Mesothelial cell of epicardium (in vitro differentiated cells): ENCODE measurements at regions not wholly inside any gene's neighbourhood (a gene's known extent, or its start where the extent isn't known, plus 50 kb on each side); places are given as distances from the start of the nearest gene placed in this dataset.
"Not testable (repeated sequence)": the region's sequence is repeated elsewhere in the genome, so short reads cannot be mapped to it uniquely, and the experiment has no call there.

Experiments
- DNase-seq, 2 experiments: peaks; one replicate each; pipeline ENCODE4 v3.0.0; 2021; ENCODE audit warnings: low spot score in 2 of 2; ENCODE audit not compliant: unreplicated experiment in 2 of 2
- H3K27ac Mint-ChIP-seq: 2 replicates; pipeline ENCODE4 v1.8.0; 2021; ENCODE audit warnings: mixed read lengths
- H3K27me3 Mint-ChIP-seq: 2 replicates; pipeline ENCODE4 v1.8.0; 2021; ENCODE audit warnings: low read depth, mixed read lengths
- H3K36me3 Mint-ChIP-seq: 2 replicates; pipeline ENCODE4 v1.8.0; 2021; ENCODE audit warnings: mixed read lengths
- H3K4me1 Mint-ChIP-seq: 2 replicates; pipeline ENCODE4 v1.8.0; 2021; ENCODE audit warnings: mixed read lengths
- H3K4me3 Mint-ChIP-seq: 2 replicates; pipeline ENCODE4 v1.8.0; 2021; ENCODE audit warnings: mild to moderate bottlenecking, moderate library complexity, mixed read lengths
- H3K9me3 Mint-ChIP-seq: 2 replicates; pipeline ENCODE4 v1.8.0; 2021; ENCODE audit warnings: mixed read lengths
- CTCF ChIP-seq: fragments of 200-600 bp; sonication (generic); IDR thresholded peaks from one replicate; pipeline ENCODE4 v1.5.0; 2021; ENCODE audit warnings: antibody characterized with exemption; ENCODE audit not compliant: unreplicated experiment

- Mint-ChIP-seq H3K27me3 (no peaks in the 10 kb centered on the region), H3K27ac (no peak overlapping the region), H3K36me3 (no peaks in the 10 kb centered on the region), H3K4me1 (no peaks in the 10 kb centered on the region), H3K9me3 (peaks cover 19% of the 10 kb centered on the region), H3K4me3 (no peak overlapping the region)
- DNase-seq, result no peak
- no peak for TF ChIP-seq CTCF
Measured at GRCh38 chr7:4486907-4487306, 195.2 kb upstream of the FOXK1 start.

GRCh38 chr7:4496911-4497310, 185.2 kb upstream of the FOXK1 start:
- not testable (repeated sequence) for H3K4me3 Mint-ChIP-seq, H3K4me1 Mint-ChIP-seq
- peaks cover 51% of the 10 kb centered on the region for H3K9me3 Mint-ChIP-seq

GRCh38 chr7:4500812-4501211, 181.3 kb upstream of the FOXK1 start:
- no peak for DNase-seq
- no peak for TF ChIP-seq CTCF

More at GRCh38 chr7:4496911-4497310, 185.2 kb upstream of the FOXK1 start:
- DNase-seq, H3K27ac Mint-ChIP-seq, H3K27me3 Mint-ChIP-seq, H3K36me3 Mint-ChIP-seq: not testable (repeated sequence)

GRCh38 chr7:4507886-4508285, 174.2 kb upstream of the FOXK1 start:
- H3K9me3 Mint-ChIP-seq, result peaks cover 41% of the 10 kb centered on the region
- H3K4me1 Mint-ChIP-seq, H3K27ac Mint-ChIP-seq, H3K36me3 Mint-ChIP-seq, H3K4me3 Mint-ChIP-seq, DNase-seq, H3K27me3 Mint-ChIP-seq: not testable (repeated sequence)

More at GRCh38 chr7:4500812-4501211, 181.3 kb upstream of the FOXK1 start:
- Mint-ChIP-seq H3K27me3 (no peaks in the 10 kb centered on the region), H3K9me3 (peaks cover 34% of the 10 kb centered on the region), H3K4me1 (no peaks in the 10 kb centered on the region), H3K27ac (no peak overlapping the region), H3K4me3 (no peak overlapping the region), H3K36me3 (peaks cover 4% of the 10 kb centered on the region)

- no peak for DNase-seq
- TF ChIP-seq CTCF, result no peak
- Mint-ChIP-seq H3K4me1 (no peaks in the 10 kb centered on the region), H3K27ac (no peak overlapping the region), H3K9me3 (peaks cover 49% of the 10 kb centered on the region), H3K36me3 (peaks cover 2% of the 10 kb centered on the region), H3K27me3 (peaks cover 2% of the 10 kb centered on the region), H3K4me3 (no peak overlapping the region)
Measured at GRCh38 chr7:4513450-4513849, 168.6 kb upstream of the FOXK1 start.

GRCh38 chr7:4519819-4520520, 162.1 kb upstream of the FOXK1 start:
- Mint-ChIP-seq H3K27me3 (peaks cover 9% of the 10 kb centered on the region), H3K4me3 (no peak overlapping the region), H3K9me3 (peaks cover 15% of the 10 kb centered on the region), H3K36me3 (no peaks in the 10 kb centered on the region), H3K27ac (no peak overlapping the region), H3K4me1 (no peaks in the 10 kb centered on the region)
- no peak for DNase-seq
- TF ChIP-seq CTCF, result no peak

GRCh38 chr7:4523219-4523618, 158.9 kb upstream of the FOXK1 start:
- TF ChIP-seq CTCF, result no peak
- Mint-ChIP-seq H3K9me3 (no peaks in the 10 kb centered on the region), H3K36me3 (no peaks in the 10 kb centered on the region), H3K4me3 (no peak overlapping the region), H3K4me1 (no peaks in the 10 kb centered on the region), H3K27ac (no peak overlapping the region), H3K27me3 (peaks cover 13% of the 10 kb centered on the region)
- no peak for DNase-seq
